ENCODE measurements at regions not wholly inside any gene's neighbourhood (a gene's known extent, or its start where the extent isn't known, plus 50 kb on each side); places are given as distances from the start of the nearest gene placed in this dataset.
"Not testable (repeated sequence)": the region's sequence is repeated elsewhere in the genome, so short reads cannot be mapped to it uniquely, and the experiment has no call there.

DNA sequence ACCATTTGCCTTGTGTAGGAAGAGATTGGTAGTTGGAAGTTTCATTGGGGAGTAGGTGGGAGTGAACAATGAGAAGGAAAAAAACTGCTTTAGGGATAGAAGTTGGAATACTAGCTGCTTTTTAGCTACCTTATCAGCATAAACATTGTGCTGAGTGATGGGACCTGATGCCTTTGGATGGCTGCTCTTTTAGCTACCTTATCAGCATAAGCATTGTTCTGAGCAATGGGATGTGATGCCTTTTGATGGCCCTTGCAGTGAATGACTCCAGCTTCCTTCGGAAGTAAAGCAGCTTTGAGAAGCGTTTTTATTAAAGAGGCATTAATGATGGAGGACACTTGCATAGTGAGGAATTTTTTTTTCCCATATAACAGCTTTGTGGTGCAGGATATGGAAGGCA, 168.2 kb upstream of the NLGN4Y start:
- DNase-seq: no peak

DNA sequence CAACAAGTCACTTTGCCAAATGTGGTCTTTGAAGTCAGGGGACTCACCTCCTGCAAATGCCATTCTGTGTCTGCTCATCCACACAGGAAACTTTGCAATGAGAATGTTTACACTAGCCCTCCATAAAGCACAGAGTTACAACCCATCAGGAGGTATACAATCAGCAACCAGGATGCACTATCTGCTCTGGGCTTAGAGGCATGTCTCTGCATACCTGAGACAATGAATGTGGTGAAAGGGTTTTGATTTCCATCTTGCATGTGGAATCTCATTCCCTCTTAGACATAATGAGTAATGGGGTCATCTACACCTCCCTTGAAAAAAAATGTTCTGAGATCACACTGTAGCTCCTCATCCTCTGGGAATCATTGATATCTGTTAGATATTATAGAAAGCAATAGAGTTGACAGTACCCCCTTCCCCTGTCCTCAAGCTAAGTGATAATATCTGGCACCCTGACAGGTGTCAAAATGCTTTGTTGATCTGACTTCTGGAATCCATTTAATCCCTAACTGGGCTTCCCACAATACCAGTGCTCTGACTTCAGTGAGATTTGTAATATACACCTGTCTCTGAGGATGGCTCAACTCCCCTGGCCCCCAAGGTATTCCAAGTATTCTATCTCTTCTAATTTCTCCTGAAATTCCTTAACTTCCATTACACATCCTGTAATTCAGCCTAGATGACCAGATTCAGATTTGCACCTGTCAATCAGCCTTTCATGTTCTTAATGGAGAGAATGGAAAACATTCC, 163.4 kb upstream of the NLGN4Y start:
- no peak for DNase-seq

DNA sequence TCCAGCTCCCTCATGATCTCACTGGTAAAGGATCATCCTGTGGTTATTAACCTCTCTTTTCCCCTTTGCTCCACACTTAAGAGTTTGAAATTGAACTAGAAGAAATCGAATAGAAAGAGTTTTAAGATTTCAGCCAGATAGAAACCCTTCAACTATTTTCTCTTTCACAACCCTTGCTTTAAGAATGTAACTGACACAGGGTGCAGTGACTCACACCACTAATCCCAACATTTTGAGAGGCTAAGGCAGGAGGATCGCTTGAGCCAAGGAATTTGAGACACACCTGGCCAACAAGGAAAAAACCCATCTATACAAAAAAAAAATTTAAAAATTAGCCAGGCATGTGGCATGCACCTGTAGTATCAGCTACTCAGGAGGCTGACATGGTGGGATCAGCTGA, 150.7 kb upstream of the NLGN4Y start:
- no peak for DNase-seq

DNA sequence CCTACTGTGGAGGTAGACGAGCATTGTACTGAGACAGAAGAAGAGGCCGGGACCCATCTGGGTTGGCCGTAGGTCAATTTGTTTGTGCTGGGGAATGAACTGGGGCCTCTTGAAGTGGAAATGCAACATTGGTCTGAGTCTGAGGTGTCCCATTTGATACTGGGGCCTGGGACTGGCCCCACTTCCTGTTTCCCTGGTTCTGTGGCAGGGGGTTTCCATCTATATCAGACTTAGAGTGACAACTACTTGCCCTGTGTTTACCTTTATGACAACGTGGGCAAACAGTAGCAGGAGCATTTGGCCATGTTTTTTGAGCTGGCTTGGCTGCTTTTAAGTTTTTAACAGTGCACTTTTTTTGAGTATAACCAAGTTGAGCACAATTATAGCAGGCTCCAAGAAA, 146.1 kb upstream of the NLGN4Y start:
- DNase-seq: no peak

DNA sequence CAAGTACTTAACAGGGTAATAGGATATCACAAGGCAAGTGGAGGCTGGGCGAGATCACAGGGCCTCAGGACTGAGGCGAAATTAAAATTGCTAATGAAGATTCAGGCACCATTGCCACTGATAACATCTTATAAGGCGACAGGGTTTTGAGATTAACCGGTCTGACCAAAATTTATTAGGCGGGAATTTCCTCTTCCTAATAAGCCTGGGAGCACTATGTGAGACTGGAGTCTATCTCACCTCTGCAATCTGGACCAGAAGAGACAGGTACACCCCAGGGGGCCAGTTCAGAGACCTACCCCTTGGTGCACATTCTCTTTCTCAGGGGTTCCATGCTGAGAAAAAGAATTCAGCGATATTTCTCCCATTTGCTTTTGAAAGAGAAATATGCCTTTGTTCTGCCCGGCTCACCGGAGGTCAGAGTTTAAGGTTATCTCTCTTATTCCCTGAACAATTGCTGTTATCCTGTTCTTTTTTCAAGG, 113.7 kb upstream of the NLGN4Y start:
- not testable (repeated sequence) for DNase-seq

DNA sequence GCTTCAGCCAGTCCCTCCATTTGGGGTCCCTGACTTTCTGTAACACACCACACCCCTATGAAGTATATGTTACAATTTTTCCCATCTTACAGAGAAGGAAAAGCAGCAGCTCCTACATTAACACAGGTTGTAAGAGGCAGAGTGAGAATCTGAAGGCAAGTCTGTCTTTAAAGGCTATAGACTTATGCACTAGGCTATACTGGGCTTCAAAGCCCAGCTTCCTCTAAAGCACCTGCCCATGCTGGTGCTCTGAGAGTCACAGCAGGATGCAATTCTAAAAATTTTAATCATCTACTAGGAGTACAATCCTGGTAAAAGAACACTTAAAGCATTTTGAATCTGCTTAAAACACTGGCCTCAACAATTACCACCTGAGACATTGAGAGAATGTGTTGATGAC, 113.0 kb upstream of the NLGN4Y start:
- DNase-seq: no peak

DNA sequence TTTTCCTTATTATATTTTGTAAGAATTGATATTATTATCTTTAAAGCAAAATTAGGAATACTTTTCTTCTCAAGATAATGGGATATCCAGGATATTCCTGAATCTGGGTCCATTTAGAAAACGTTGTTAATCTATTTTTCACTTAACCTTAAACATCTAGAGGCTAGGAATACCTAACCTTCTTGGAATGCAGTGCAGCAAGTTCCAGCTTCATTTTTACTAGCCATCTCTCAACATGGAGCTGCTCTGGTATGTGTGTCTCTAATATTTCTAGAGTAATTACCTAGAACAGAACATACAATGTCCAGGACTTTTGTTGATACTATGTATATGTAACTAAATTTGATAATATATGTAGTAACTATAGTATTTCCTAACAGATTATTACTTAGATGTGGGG, 87.8 kb upstream of the NLGN4Y start:
- no peak for DNase-seq

DNA sequence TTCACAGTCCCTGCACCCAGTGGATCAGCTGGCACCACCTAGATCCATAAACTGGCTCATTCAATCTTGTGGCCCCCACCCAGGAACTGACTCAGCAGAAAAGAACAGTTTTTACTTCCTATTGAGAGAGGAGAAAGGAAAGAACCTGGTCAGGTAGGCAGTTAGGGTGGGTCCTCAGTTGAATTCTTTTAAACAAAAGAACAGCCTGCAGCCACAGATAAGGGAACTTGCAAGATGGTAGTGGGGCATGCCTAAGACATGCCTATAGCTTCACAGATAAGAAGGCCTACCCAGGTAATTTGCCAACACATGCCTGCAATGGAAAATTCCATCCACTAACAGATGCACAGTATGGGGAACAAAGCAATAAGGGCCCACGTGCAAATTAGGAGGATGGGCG, 86.7 kb upstream of the NLGN4Y start:
- DNase-seq: no peak

DNA sequence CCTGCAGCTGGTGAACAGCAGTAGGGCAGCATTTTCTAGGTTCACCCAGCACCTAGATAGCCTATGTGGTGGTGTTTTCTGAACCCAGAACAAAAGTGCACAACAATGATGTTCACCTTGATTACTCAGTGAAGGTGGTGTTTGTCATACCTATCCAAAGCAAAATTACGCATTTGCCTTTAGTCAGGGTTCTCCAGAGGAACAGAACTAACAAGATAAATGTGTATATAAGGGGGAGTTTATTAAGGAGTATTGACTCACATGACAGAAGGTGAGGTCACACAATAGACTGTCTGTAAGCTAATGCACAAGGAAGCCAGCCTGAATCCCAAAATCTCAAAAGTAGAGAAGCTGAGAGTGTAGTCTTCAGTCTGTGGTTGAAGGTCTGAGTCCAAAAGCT, 85.9 kb upstream of the NLGN4Y start:
- DNase-seq: no peak

DNA sequence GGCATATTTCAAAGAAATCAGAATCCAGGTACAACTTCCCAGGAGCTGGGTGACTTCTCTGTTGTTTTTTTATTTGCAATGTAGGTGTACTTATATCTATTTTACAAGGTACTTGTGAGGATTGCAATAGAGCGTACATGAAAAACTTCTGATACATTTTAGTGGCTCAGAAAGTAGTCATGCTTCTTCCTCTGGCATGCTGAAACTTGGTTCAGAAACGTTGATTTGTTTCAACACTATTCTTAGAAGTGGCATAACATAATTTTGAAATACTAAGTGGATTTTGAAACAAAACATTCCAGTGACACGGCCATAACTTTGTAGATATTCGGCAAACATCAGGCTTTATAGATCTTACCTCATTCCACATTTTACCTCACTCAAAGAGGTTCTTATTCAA, 79.8 kb upstream of the NLGN4Y start:
- no peak for DNase-seq

DNA sequence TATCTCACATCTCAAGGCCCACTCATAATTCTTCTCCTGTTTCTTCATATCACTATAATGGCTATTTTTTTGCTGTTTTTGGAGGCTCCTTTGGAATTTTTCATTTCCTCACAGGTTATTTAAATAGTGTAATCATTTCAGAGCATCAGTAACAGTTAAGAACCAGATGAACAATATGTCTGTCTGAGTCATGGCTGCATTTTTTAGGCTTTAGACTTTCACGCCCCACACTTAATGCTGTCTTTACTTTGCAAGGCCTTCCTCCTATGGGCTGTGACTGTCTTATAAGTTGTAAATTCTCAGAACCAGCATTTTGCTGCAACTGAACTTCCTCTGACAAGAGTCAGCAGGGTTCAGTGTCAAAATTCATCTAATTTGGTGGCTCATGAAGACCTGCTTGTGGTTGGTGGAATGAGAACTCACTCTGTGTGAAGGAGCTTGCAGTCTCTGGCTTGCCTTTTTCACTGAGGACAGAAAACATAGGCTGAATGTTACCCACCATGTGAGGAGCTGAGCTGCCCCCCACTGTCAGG, 56.1 kb upstream of the NLGN4Y start:
- no peak for DNase-seq

DNA sequence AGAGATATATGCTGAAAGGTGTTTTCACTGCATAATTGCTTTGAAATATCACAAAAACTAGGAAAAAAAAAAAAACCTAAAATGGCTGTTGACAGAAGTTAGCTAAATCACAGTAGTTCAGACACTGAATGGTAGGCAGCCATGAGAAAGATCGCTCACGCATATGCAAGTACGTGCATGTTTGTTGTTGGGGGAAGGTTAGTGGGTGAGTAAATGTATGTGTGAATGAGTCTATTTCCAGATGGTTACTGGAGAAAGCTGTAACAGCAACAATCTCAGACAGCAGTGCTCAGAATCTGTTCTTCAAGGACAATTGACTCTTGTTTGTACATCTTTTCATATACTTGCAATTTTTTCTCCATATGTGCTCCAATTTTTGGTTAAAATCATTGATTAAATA, 51.9 kb upstream of the NLGN4Y start:
- DNase-seq: no peak

DNA sequence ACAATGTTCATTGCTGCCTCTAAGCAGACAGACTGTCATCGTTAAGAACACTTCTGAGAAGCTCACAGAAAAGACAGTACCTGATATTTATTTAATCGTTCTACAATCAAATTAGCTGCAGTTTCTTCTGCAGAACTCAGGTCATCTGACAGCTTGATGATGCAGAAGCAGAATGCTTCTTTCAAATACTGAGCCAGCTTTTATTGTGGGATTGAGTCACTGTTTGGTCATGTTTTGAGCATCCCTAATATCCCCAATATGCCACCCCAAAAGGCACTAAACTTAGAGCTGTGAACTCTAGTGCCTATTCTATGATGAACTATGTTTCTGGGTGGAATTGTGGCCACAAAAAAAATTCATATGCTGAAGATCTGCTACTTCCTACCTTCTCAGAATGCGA, 51.0 kb upstream of the NLGN4Y start:
- no peak for DNase-seq

Data from suppressor macrophage treated with lipopolysaccharide for 4 hours (primary cell).